HEK293 (cell line): ENCODE measurements at regions not wholly inside any gene's neighbourhood (a gene's known extent, or its start where the extent isn't known, plus 50 kb on each side); places are given as distances from the start of the nearest gene placed in this dataset.

Experiments
- BCL11B ChIP-seq: fragments of 450-650 bp; formaldehyde crosslinking; IDR thresholded peaks from 2 replicates; pipeline ENCODE4 v1.5.1; 2016; ENCODE audit warnings: low read depth, missing biosample characterization, missing genetic modification characterization
- CTCF ChIP-seq: fragments of 450-650 bp; formaldehyde crosslinking; IDR thresholded peaks from 2 replicates; pipeline ENCODE4 v1.5.1; 2016; ENCODE audit warnings: missing biosample characterization, missing genetic modification characterization
- PBX3 ChIP-seq: sonication (generic); formaldehyde crosslinking; IDR thresholded peaks from 2 replicates; pipeline ENCODE4 v1.8.1; 2022; ENCODE audit warnings: mild to moderate bottlenecking, moderate library complexity, missing genetic modification reagents
- TSHZ1 ChIP-seq: fragments of 450-650 bp; formaldehyde crosslinking; IDR thresholded peaks from 2 replicates; pipeline ENCODE4 v1.5.1; 2016; ENCODE audit warnings: missing biosample characterization, missing genetic modification characterization, borderline replicate concordance
- YY1 ChIP-seq: fragments of 450-650 bp; formaldehyde crosslinking; IDR thresholded peaks from 2 replicates; pipeline ENCODE4 v1.5.1; 2018; ENCODE audit warnings: missing biosample characterization, missing genetic modification characterization
- ZBTB20 ChIP-seq: fragments of 450-650 bp; formaldehyde crosslinking; IDR thresholded peaks from 2 replicates; pipeline ENCODE4 v1.5.1; 2016; ENCODE audit warnings: missing biosample characterization, missing genetic modification characterization
- ZBTB8A ChIP-seq: fragments of 450-650 bp; formaldehyde crosslinking; IDR thresholded peaks from 2 replicates; pipeline ENCODE4 v1.5.1; 2016; ENCODE audit warnings: missing biosample characterization, missing genetic modification characterization
- ZNF274 ChIP-seq, 2 experiments: fragments of 200-500 bp in 1 of 2; fragments of 450-650 bp in 1 of 2; sonication (Bioruptor generic) in 1 of 2; formaldehyde crosslinking in 1 of 2; IDR thresholded peaks; 2 replicates each; pipeline versions ENCODE4 v1.5.1 to v1.6.1; 2014 to 2016; ENCODE audit warnings: borderline replicate concordance in 1 of 2, inconsistent platforms in 1 of 2, low read length in 1 of 2, missing biosample characterization in 1 of 2, missing genetic modification characterization in 1 of 2

- no peak for TF ChIP-seq CTCF (tag by site-specific recombination)
- TF ChIP-seq BCL11B (tag by site-specific recombination): no peak
- no peak for TF ChIP-seq ZBTB20
- TF ChIP-seq TSHZ1 (tag by site-specific recombination): no peak
- TF ChIP-seq ZNF274 (IDR thresholded peaks at IDR 0.05; ENCODE audit: low read length): no peak
- TF ChIP-seq ZNF274 (tag by site-specific recombination; IDR thresholded peaks at IDR 0.05; ENCODE audit: borderline replicate concordance): no peak
- TF ChIP-seq PBX3: no peak
- no peak for TF ChIP-seq ZBTB8A (tag by site-specific recombination)
- TF ChIP-seq YY1 (tag by site-specific recombination): no peak
Observed at GRCh38 chr1:239706245-239706892, 320.0 kb downstream of the CHRM3 start.
